Medulla oblongata (tissue), 1 donor: ENCODE measurements at regions not wholly inside any gene's neighbourhood (a gene's known extent, or its start where the extent isn't known, plus 50 kb on each side); places are given as distances from the start of the nearest gene placed in this dataset.
"Not testable (repeated sequence)": the region's sequence is repeated elsewhere in the genome, so short reads cannot be mapped to it uniquely, and the experiment has no call there.

Experiments
- DNase-seq: peaks from one replicate; pipeline ENCODE4 v3.0.0-alpha.2; 2015; ENCODE audit errors: extremely low spot score

GRCh38 chr4:132085105-132085504 lies 1064.0 kb upstream of the PCDH10 start:
- DNase-seq, result no peak

DNA sequence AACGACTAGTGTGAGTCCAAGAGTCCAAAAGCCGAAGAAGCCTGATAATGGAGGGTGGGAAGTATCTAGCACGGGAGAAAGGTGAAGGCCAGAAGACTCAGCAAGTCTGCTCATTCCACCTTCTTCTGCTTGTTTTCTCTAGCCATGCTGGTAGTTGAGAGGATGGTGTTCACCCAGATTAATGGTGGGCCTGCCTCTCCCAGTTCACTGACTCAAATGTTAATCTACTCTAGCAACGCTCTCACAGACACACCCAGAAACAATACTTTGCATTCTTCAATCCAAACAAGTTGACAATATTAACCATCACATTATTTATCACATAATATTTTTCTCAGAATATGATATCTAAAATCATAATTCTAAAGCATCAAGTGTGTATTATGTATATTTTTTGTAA lies 1055.1 kb upstream of the PCDH10 start:
- no peak for DNase-seq

- peak; percentile 6 for DNase-seq
These were observed 1052.1 kb upstream of the PCDH10 start for GRCh38 chr4:132097041-132097440.

DNA sequence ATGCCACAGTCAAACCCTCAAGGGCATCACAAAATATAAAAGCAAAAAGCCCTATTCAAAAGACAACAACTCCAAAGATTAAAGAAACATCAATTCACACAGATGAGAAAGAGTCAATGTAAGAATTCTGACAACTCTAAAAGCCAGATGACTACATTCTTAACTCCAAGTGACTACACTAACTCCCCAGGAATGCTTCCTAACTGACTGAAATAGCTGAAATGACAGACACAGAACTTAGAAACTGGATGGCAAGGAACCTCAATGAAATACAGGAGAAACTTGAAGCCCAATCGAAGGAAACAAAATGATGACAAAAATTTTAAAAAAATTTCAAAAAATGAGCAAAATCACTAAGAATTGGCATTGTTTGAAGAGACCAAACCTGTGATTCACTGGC lies 1047.6 kb upstream of the PCDH10 start:
- DNase-seq, result no peak

- DNase-seq, result no peak
These were observed 1040.3 kb upstream of the PCDH10 start for GRCh38 chr4:132108784-132109183.

DNA sequence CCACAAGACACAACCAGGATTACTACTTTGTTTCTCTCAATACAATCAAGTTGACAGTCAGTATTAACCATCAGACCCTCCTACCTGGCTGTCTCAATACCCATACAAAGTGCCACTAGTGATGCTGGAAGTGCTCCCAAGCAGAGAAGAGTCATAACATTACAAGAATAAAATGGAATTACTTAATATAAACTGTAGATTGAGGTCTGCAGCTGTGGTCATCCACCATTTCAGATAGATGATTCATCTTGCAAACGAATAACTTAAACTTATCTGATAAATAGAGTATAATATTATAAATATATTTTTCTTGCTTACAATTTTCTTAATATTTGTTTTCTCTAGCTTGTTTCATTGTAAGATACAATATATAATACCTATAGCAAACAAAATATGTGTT lies 1034.2 kb upstream of the PCDH10 start:
- no peak for DNase-seq

- not testable (repeated sequence) for DNase-seq
These were observed 1026.4 kb upstream of the PCDH10 start for GRCh38 chr4:132122741-132123140.

DNA sequence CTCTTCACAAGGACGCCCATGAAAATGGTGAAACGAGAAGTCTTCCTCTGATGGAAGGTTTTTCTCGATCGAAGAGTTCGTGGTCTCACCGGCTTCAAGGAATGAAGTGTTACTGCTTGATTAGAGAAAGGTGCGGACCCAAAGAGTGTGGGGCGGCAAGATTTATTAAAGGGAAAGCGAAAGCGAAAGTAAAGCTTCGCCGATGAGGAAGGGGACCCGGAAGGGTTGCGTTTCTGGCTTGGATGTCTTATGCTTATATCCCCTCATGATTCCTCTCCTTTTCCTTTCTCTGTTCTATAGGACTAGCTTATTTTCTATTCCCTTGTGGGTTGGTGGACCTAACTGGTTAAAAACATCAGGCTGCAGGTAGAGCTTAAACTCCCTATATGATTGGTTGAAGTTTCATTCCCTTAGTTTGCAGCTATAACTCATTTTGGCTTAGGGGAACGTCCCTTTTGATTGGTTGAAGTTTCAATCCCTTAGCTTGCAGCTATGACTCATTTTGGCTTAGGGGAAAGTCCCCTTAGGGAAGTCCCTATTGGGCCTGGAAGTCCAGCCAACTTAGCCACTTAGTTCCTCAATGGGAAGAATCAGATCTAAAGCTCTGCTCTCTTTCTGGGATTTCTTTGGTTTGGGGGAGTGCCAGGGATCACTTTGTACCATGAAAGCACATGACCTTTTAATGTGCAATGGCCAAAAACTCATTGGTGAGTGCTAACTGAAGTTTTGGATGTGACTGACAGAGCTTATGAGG lies 1025.0 kb upstream of the PCDH10 start:
- no peak for DNase-seq

DNA sequence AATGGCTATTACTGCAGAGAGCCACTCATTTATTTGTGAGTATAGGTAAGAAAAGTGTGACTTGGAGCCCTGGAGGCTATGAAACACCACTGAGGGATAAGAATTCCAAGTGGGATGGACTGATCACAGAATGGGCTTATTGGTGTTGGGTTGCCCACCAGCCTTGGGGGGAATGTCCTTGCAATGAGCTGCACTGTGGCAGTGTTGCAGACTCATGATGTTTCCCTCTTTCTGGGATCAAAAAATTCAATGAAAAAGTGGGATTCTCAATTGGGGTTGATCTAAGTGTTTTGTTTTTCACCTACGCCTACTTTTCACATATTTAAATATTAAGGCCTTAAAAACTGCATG lies 1024.5 kb upstream of the PCDH10 start:
- DNase-seq, result no peak

GRCh38 chr4:132125131-132125530 lies 1024.0 kb upstream of the PCDH10 start:
- DNase-seq, result no peak

- no peak for DNase-seq
These were observed 1016.7 kb upstream of the PCDH10 start for GRCh38 chr4:132132433-132132832.

DNA sequence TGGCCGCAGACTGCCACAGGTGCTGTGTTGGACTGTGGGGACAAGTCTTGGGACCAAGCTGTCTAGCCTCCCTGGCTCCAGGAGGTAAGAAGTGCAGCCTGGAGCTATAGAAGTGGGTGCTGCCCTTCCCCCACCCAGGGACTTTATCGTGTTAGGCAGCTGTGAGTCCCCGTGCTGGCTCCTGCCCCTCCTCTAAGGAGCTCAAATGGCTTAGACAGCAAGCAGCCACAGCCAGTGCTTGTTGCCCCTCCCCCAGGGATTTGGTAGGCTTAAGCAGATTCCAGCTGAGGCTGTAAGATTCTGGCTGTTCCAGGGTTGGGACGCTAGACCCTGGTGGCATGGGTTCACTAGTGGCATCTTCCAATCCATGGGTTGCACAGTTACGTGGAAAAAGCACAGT lies 979.4 kb upstream of the PCDH10 start:
- no peak for DNase-seq

GRCh38 chr4:132180020-132180427 lies 969.1 kb upstream of the PCDH10 start:
- no peak for DNase-seq

GRCh38 chr4:132195176-132195575 lies 953.9 kb upstream of the PCDH10 start:
- no peak for DNase-seq

GRCh38 chr4:132203618-132204017 lies 945.5 kb upstream of the PCDH10 start:
- DNase-seq, result no peak

DNA sequence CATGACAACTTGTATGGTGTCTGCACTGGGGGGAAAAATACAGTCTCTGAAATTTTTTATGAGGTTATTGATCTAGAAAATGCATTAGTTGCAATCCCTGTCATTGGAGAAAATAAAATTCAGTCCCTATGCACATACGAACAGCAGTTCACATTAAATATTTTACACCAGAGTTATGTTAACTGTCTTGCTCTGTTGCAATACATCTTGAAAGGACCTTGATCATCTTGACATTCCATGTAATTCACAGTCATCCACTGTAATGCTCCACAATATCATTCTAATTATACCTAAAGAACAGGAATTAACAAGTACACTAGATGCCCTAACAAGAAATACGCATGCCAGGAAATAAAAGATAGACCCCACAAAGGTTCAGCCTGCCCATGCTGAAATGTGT lies 934.6 kb upstream of the PCDH10 start:
- no peak for DNase-seq

DNA sequence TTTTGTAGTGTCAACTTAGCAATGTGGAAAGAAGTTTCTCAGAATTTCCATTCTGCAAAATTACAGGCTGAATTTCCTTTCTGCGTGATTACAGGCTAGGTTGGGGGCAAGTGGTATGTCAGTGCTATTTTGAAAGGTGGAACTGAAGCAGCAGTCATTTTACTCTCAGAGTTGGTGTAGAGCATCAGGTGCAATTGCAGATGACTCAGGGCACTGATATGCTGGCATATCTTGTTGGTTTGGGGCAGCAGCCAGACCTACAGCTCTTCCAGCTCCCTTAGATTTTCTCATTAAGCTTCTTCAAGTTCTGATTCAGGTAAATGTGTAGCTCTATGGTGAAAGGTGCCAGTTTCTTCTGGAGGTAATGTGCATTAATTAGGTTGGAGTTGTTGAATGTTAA lies 930.7 kb upstream of the PCDH10 start:
- no peak for DNase-seq

- no peak for DNase-seq
These were observed 921.8 kb upstream of the PCDH10 start for GRCh38 chr4:132227151-132227856.

GRCh38 chr4:132227857-132228165 lies 921.3 kb upstream of the PCDH10 start:
- peak; percentile 20 for DNase-seq

- DNase-seq, result no peak
These were observed 920.4 kb upstream of the PCDH10 start for GRCh38 chr4:132228676-132229075.

DNA sequence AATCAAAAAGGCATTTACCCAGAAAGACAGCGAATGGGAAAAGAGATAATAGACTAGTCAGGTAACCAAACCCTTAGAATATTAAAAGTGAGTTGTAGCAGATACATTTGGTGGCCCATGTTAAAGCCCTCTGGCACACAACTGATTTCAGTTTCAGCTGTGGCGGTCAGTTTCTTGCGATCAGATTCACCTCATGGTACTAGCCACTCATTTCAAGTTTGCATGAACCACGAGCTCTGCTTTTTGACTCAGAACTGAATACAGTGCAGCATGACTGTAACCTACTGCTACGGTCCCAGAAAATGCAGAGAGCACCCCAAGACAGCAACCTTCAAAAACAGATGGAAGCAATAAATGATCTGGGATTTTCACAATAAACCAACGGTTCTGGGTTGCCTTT lies 919.1 kb upstream of the PCDH10 start:
- DNase-seq, result no peak

- DNase-seq, result no peak
These were observed 910.4 kb upstream of the PCDH10 start for GRCh38 chr4:132238697-132239096.

DNA sequence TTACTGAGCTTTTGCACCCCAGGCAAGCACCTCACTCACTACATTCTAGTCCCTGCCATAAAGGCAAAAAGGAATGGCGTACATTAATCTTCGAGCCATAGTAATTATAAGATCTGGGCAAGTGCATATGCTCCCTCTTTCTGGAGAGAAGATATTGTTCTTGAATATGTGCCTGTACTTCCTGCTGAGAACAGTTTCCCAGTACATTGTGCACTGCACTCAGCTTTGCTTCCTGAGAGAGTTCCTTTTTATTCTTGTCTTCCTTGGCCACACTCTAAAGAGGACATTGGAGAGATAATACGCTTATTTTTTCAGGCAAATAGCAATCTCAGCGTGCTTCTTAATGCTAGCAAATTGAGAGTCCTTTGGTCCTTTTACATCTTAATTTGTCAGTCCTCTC lies 909.0 kb upstream of the PCDH10 start:
- no peak for DNase-seq

- DNase-seq, result no peak
These were observed 903.8 kb upstream of the PCDH10 start for GRCh38 chr4:132245319-132245718.
